K562 (cell line): ENCODE measurements at regions not wholly inside any gene's neighbourhood (a gene's known extent, or its start where the extent isn't known, plus 50 kb on each side); places are given as distances from the start of the nearest gene placed in this dataset.

Source experiments
- ATAC-seq: fragments of 200-7000 bp; cut with Tn5 transposase; 3 replicates; pipeline ENCODE4 v1.9.1; 2020; ENCODE audit warnings: moderate library complexity
- BruUV-seq: library from RNA; stranded (reverse); fragments of 400-500 nt; replicated peaks from 2 replicates; lab custom pipeline; 2021; lab: Mats Ljungman, UMichigan
- CTCF ChIA-PET: fragments of 300-600 bp; formaldehyde crosslinking; extraction: SDS; loops from one replicate; lab custom pipeline; 2021; ENCODE audit warnings: low intra/inter-chr PET ratio; lab: Yijun Ruan, JAX
- POLR2A ChIA-PET: fragments of 300-600, 350-650 bp; sonication (Branson Sonifier 250); formaldehyde crosslinking; extraction: SDS; loops from one replicate; lab custom pipeline; 2021; ENCODE audit warnings: antibody characterized with exemption, inconsistent platforms; lab: Yijun Ruan, JAX
- DNase-seq, 4 experiments: peaks; one replicate each; pipeline versions ENCODE4 v3.0.0 to v3.0.0-alpha.2; 2011 to 2018; ENCODE audit warnings: low spot score in 3 of 4, mixed read lengths in 3 of 4; ENCODE audit errors: extremely low read depth in 1 of 4
- FAIRE-seq: peaks from 2 replicates; lab custom pipeline; 2011; peaks lifted over from hg19 to GRCh38; lab: Jason Lieb, UNC
- H2AFZ ChIP-seq: 2 replicates; pipeline ENCODE4 v1.6.0; 2011; ENCODE audit warnings: low read depth, low read length, control low read depth, inconsistent platforms
- H3K27ac ChIP-seq: fragments of 200-600 bp; 3 replicates; pipeline ENCODE4 v1.8.0; 2011; ENCODE audit warnings: low read depth, mild to moderate bottlenecking, control low read depth, inconsistent platforms, low read length, moderate library complexity, mixed read lengths; ENCODE audit errors: extremely low read depth
- H3K27me3 ChIP-seq, 2 experiments: fragments of 300-600 bp in 1 of 2; 2 replicates in 1 of 2; 3 replicates in 1 of 2; pipeline versions ENCODE4 v1.6.0 to v1.8.0; 2011; ENCODE audit warnings: inconsistent platforms in 2 of 2, low read length in 2 of 2, mild to moderate bottlenecking in 1 of 2, mixed read lengths in 1 of 2, moderate library complexity in 1 of 2; ENCODE audit not compliant: control insufficient read depth in 2 of 2, insufficient read depth in 2 of 2
- H3K36me3 ChIP-seq: fragments of 300-600 bp; 3 replicates; pipeline ENCODE4 v1.8.0; 2011; ENCODE audit warnings: mild to moderate bottlenecking, low read length, inconsistent platforms; ENCODE audit not compliant: control insufficient read depth, insufficient read depth
- H3K4me1 ChIP-seq, 2 experiments: fragments of 200-600 bp in 1 of 2; replicated peaks in 1 of 2; 2 replicates in 1 of 2; 3 replicates in 1 of 2; pipeline versions ENCODE4 v1.5.1 to v1.8.0; 2011; ENCODE audit warnings: inconsistent platforms in 2 of 2, low read length in 2 of 2, mild to moderate bottlenecking in 1 of 2, mixed read lengths in 1 of 2, moderate library complexity in 1 of 2; ENCODE audit not compliant: control insufficient read depth in 2 of 2, insufficient read depth in 2 of 2
- H3K4me2 ChIP-seq: 2 replicates; pipeline ENCODE4 v1.6.1; 2011; ENCODE audit warnings: low read length, control low read depth, inconsistent platforms, mixed read lengths; ENCODE audit not compliant: insufficient read depth
- H3K4me3 ChIP-seq: fragments of 200-600 bp; sonication (generic), shearing (Covaris generic); 2 replicates; pipeline ENCODE4 v1.5.1; 2016; ENCODE audit warnings: control low read depth, inconsistent platforms
- H3K79me2 ChIP-seq: fragments of 200-600 bp; 3 replicates; pipeline ENCODE4 v1.8.0; 2011; ENCODE audit warnings: low read length, inconsistent platforms; ENCODE audit not compliant: control insufficient read depth, insufficient read depth
- H3K9ac ChIP-seq, 2 experiments: 2 replicates each; pipeline versions ENCODE4 v1.6.0 to v1.6.1; 2011; ENCODE audit warnings: low read depth in 2 of 2, low read length in 2 of 2, control low read depth in 1 of 2, inconsistent platforms in 1 of 2, mild to moderate bottlenecking in 1 of 2, mixed read lengths in 1 of 2; ENCODE audit not compliant: insufficient read depth in 1 of 2
- H3K9me1 ChIP-seq: one replicate; pipeline ENCODE4 v1.6.0; 2011; ENCODE audit warnings: inconsistent platforms, mild to moderate bottlenecking, low read length, moderate library complexity; ENCODE audit not compliant: control insufficient read depth, insufficient read depth
- H3K9me3 ChIP-seq: replicated peaks from 2 replicates; pipeline ENCODE4 v1.5.1; 2011; ENCODE audit warnings: low read depth, low read length, inconsistent platforms; ENCODE audit not compliant: control insufficient read depth, insufficient read depth
- H4K20me1 ChIP-seq: replicated peaks from 2 replicates; pipeline ENCODE4 v1.6.1; 2011; ENCODE audit warnings: low read length, inconsistent platforms, mixed read lengths; ENCODE audit not compliant: control insufficient read depth, insufficient read depth
- CBFA2T2 ChIP-seq: fragments of 450-650 bp; conservative IDR thresholded peaks from 2 replicates; pipeline ENCODE4 v1.6.1; 2017; ENCODE audit warnings: mild to moderate bottlenecking
- CREM ChIP-seq: IDR thresholded peaks from 2 replicates; pipeline ENCODE4 v1.6.1; 2014; ENCODE audit warnings: antibody characterized with exemption, low read depth
- GATAD2B ChIP-seq: fragments of 450-650 bp; IDR thresholded peaks from 2 replicates; pipeline ENCODE4 v1.6.1; 2017; ENCODE audit warnings: mild to moderate bottlenecking, borderline replicate concordance
- HNRNPL ChIP-seq: fragments of 200-400 bp; formaldehyde crosslinking; IDR thresholded peaks from 2 replicates; pipeline ENCODE4 v1.6.1; 2017; ENCODE audit warnings: low read depth, mild to moderate bottlenecking, low read length
- KDM4B ChIP-seq, 2 experiments: fragments of 450-650 bp in 1 of 2; sonication (generic) in 1 of 2; IDR thresholded peaks; 2 replicates each; pipeline ENCODE4 v1.6.1; 2016 to 2017; ENCODE audit warnings: borderline replicate concordance in 2 of 2, antibody characterized with exemption in 1 of 2, low read depth in 1 of 2, mild to moderate bottlenecking in 1 of 2
- MCM2 ChIP-seq: fragments of 450-650 bp; IDR thresholded peaks from 2 replicates; pipeline ENCODE4 v1.6.1; 2017; ENCODE audit warnings: low read depth, mild to moderate bottlenecking
- SAP30 ChIP-seq: fragments of 200-600 bp; sonication (generic); IDR thresholded peaks from 2 replicates; pipeline ENCODE4 v1.6.1; 2012; ENCODE audit warnings: borderline replicate concordance, low read depth, mild to moderate bottlenecking, moderate library complexity, low read length, control low read depth, inconsistent platforms; ENCODE audit not compliant: insufficient read depth, poor library complexity, severe bottlenecking
- WGBS: fragments of 100-300 bp; shearing (Covaris generic); methylation state at CpG from one replicate; pipeline ENCODE4 v1.1.6; 2016; ENCODE audit warnings: low coverage, mixed read lengths; ENCODE audit not compliant: insufficient coverage; ENCODE audit errors: missing lambda C conversion rate; 5-methylcytosine and 5-hydroxymethylcytosine counted together
- in situ Hi-C: fragments of 300-500 bp; cut with MboI; formaldehyde crosslinking; loops from 4 replicates; pipeline ENCODE4 v1.15.0; 2018; ENCODE audit warnings: inconsistent platforms, mixed read lengths
- intact Hi-C: fragments of 100-400 bp; cut with micrococcal nuclease; formaldehyde crosslinking; loops from 2 replicates; pipeline ENCODE4 v1.14.2; 2022
- TF ChIP-seq, protein P1 (sequence below): fragments of 450-650 bp; IDR thresholded peaks from 2 replicates; pipeline ENCODE4 v1.6.1; 2018; ENCODE audit not compliant: partially characterized antibody
- TF ChIP-seq, protein P2 (sequence below): sonication (generic); formaldehyde crosslinking; IDR thresholded peaks from 2 replicates; pipeline ENCODE4 v1.8.1; 2023; ENCODE audit warnings: mild to moderate bottlenecking, missing genetic modification reagents, moderate library complexity
- TF ChIP-seq, protein P3 (sequence below), 2 experiments: IDR thresholded peaks in 1 of 2; conservative IDR thresholded peaks in 1 of 2; 2 replicates each; pipeline ENCODE4 v1.6.1; 2016; ENCODE audit warnings: low read depth in 2 of 2, mild to moderate bottlenecking in 1 of 2, missing compliant biosample characterization in 1 of 2, missing genetic modification characterization in 1 of 2, moderate library complexity in 1 of 2
- TF ChIP-seq, protein P4 (sequence below): fragments of 450-650 bp; formaldehyde crosslinking; IDR thresholded peaks from 2 replicates; pipeline ENCODE4 v1.4.0; 2022; ENCODE audit warnings: mild to moderate bottlenecking, moderate library complexity

DNA sequence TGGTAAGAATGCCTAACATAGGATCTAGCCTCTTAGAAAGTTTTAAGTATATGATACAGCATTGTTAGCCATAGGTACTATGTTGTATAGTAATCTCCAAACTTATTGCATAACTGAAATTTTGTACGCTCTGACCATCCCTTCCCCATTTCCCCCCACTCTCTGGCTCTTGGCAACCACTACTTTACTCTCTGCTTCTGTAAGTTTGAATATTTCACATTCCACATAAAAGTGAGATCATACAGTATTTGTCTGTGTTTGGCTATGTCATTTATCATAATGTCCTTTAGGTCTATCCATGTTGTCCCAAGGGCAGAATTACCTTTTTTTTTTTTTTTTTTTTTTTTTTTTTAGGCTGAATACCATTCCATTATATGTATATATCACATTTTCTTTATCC is 396.9 kb downstream of the DLEU7 start:
- POLR2A ChIA-PET = no interaction called here
- Histone ChIP-seq H3K27me3 (no peaks in the 10 kb centered on the region), H3K4me2 (no peak overlapping the region), H3K9me3 (no peaks in the 10 kb centered on the region), H2AFZ (no peak overlapping the region), H4K20me1 (no peaks in the 10 kb centered on the region), H3K9me1 (no peaks in the 10 kb centered on the region), H3K27ac (no peak overlapping the region), H3K4me1 (no peaks in the 10 kb centered on the region; a peak in 1 of 5 replicates), H3K36me3 (no peaks in the 10 kb centered on the region), H3K79me2 (no peaks in the 10 kb centered on the region), H3K9ac (no peak overlapping the region), H3K4me3 (no peak overlapping the region)
- intact Hi-C loops (no loop called here), in situ Hi-C loops (no loop called here)
- 100% methylated on average over 1 of the region's 1 CpG for WGBS
- no peak for DNase-seq
- no peak for ATAC-seq
- CTCF ChIA-PET = no interaction called here
- no peak for FAIRE-seq
- BruUV-seq = no TSS peak
- TF ChIP-seq HNRNPL (no peak), SAP30 (no peak), GATAD2B (no peak), MCM2 (no peak), CREM (no peak), KDM4B (IDR thresholded peaks at IDR 0.05; ENCODE audit: borderline replicate concordance in 2 of 2, low read depth in 1 of 2) (no peak), CBFA2T2 (no peak)
- TF ChIP-seq, protein P1, sequence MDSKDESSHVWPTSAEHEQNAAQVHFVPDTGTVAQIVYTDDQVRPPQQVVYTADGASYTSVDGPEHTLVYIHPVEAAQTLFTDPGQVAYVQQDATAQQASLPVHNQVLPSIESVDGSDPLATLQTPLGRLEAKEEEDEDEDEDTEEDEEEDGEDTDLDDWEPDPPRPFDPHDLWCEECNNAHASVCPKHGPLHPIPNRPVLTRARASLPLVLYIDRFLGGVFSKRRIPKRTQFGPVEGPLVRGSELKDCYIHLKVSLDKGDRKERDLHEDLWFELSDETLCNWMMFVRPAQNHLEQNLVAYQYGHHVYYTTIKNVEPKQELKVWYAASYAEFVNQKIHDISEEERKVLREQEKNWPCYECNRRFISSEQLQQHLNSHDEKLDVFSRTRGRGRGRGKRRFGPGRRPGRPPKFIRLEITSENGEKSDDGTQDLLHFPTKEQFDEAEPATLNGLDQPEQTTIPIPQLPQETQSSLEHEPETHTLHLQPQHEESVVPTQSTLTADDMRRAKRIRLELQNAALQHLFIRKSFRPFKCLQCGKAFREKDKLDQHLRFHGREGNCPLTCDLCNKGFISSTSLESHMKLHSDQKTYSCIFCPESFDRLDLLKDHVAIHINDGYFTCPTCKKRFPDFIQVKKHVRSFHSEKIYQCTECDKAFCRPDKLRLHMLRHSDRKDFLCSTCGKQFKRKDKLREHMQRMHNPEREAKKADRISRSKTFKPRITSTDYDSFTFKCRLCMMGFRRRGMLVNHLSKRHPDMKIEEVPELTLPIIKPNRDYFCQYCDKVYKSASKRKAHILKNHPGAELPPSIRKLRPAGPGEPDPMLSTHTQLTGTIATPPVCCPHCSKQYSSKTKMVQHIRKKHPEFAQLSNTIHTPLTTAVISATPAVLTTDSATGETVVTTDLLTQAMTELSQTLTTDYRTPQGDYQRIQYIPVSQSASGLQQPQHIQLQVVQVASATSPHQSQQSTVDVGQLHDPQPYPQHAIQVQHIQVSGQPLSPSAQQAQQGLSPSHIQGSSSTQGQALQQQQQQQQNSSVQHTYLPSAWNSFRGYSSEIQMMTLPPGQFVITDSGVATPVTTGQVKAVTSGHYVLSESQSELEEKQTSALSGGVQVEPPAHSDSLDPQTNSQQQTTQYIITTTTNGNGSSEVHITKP = no peak
- TF ChIP-seq, protein P2, sequence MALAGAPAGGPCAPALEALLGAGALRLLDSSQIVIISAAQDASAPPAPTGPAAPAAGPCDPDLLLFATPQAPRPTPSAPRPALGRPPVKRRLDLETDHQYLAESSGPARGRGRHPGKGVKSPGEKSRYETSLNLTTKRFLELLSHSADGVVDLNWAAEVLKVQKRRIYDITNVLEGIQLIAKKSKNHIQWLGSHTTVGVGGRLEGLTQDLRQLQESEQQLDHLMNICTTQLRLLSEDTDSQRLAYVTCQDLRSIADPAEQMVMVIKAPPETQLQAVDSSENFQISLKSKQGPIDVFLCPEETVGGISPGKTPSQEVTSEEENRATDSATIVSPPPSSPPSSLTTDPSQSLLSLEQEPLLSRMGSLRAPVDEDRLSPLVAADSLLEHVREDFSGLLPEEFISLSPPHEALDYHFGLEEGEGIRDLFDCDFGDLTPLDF (CRISPR knock-in tag) = no peak
- TF ChIP-seq, protein P3, sequence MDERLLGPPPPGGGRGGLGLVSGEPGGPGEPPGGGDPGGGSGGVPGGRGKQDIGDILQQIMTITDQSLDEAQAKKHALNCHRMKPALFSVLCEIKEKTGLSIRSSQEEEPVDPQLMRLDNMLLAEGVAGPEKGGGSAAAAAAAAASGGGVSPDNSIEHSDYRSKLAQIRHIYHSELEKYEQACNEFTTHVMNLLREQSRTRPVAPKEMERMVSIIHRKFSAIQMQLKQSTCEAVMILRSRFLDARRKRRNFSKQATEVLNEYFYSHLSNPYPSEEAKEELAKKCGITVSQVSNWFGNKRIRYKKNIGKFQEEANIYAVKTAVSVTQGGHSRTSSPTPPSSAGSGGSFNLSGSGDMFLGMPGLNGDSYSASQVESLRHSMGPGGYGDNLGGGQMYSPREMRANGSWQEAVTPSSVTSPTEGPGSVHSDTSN (CRISPR knock-in tag; IDR thresholded peaks at IDR 0.05; ENCODE audit: low read depth) = no peak
- TF ChIP-seq, protein P3 (tag; conservative IDR thresholded peaks at IDR 0.05; ENCODE audit: low read depth) = no peak
- TF ChIP-seq, protein P4, sequence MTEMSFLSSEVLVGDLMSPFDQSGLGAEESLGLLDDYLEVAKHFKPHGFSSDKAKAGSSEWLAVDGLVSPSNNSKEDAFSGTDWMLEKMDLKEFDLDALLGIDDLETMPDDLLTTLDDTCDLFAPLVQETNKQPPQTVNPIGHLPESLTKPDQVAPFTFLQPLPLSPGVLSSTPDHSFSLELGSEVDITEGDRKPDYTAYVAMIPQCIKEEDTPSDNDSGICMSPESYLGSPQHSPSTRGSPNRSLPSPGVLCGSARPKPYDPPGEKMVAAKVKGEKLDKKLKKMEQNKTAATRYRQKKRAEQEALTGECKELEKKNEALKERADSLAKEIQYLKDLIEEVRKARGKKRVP (CRISPR knock-in tag) = no peak
